Spleen (tissue), 11 donors: ENCODE measurements at regions not wholly inside any gene's neighbourhood (a gene's known extent, or its start where the extent isn't known, plus 50 kb on each side); places are given as distances from the start of the nearest gene placed in this dataset.
"Not testable (repeated sequence)": the region's sequence is repeated elsewhere in the genome, so short reads cannot be mapped to it uniquely, and the experiment has no call there.

Experiments
- DNase-seq: peaks from one replicate; pipeline ENCODE4 v3.0.0-alpha.2; 2020
- H3K27ac ChIP-seq, 8 donors: fragments of 200-600 bp; sonication (generic) in 7 of 8; 1 replicate in 4 of 8; 2 replicates in 4 of 8; pipeline versions ENCODE4 v1.5.0 to v1.8.0; 2016 to 2021; ENCODE audit warnings: inconsistent platforms in 4 of 8, mild to moderate bottlenecking in 4 of 8, moderate library complexity in 1 of 8
- H3K27me3 ChIP-seq, 7 donors: fragments of 200-600 bp; sonication (generic) in 6 of 7; replicated peaks in 1 of 7; 1 replicate in 4 of 7; 2 replicates in 3 of 7; pipeline versions ENCODE4 v1.5.0 to v1.8.0; 2016 to 2021; ENCODE audit warnings: inconsistent platforms in 3 of 7, mild to moderate bottlenecking in 1 of 7
- H3K36me3 ChIP-seq, 6 donors: fragments of 200-600 bp; sonication (generic) in 5 of 6; 1 replicate in 4 of 6; 2 replicates in 2 of 6; pipeline versions ENCODE4 v1.5.0 to v1.8.0; 2016 to 2021; ENCODE audit warnings: inconsistent platforms in 2 of 6
- H3K4me1 ChIP-seq, 6 donors: fragments of 200-600 bp; sonication (generic) in 5 of 6; 1 replicate in 3 of 6; 2 replicates in 3 of 6; pipeline versions ENCODE4 v1.5.0 to v1.8.0; 2016 to 2021; ENCODE audit warnings: inconsistent platforms in 3 of 6
- H3K4me3 ChIP-seq, 8 donors: fragments of 200-600 bp; sonication (generic) in 7 of 8; 1 replicate in 4 of 8; 2 replicates in 4 of 8; pipeline versions ENCODE4 v1.5.0 to v1.8.0; 2016 to 2021; ENCODE audit warnings: inconsistent platforms in 4 of 8, mild to moderate bottlenecking in 4 of 8, moderate library complexity in 2 of 8
- H3K9me3 ChIP-seq, 8 donors: fragments of 200-600 bp; sonication (generic) in 7 of 8; 1 replicate in 4 of 8; 2 replicates in 4 of 8; pipeline versions ENCODE4 v1.5.0 to v1.8.0; 2016 to 2021; ENCODE audit warnings: inconsistent platforms in 4 of 8
- POLR2A ChIP-seq, 3 donors: fragments of 450-650 bp; IDR thresholded peaks; one replicate each; pipeline ENCODE4 v1.5.1; 2017; ENCODE audit warnings: antibody characterized with exemption in 3 of 3, mild to moderate bottlenecking in 1 of 3
- POLR2AphosphoS5 ChIP-seq, 3 donors: sonication (generic); formaldehyde crosslinking; IDR thresholded peaks; one replicate each; pipeline ENCODE4 v1.5.1; 2017; ENCODE audit warnings: antibody characterized with exemption in 3 of 3
- WGBS, 5 donors: extraction: QIAGEN DNeasy Blood & Tissue Kit in 3 of 5; methylation state at CpG; one replicate each; pipeline versions ENCODE4 v1.1.5 to v1.1.7; 2013 to 2018; 5-methylcytosine and 5-hydroxymethylcytosine counted together
- intact Hi-C: fragments of 100-400 bp; cut with DNase I; formaldehyde crosslinking; loops from one replicate; pipeline ENCODE4 v1.15.0; 2023; ENCODE audit warnings: low total_unique reads
- TF ChIP-seq, protein P1 (sequence below), 11 experiments: fragments of 200-600 bp in 7 of 11; fragments of 450-650 bp in 4 of 11; sonication (generic) in 4 of 11; IDR thresholded peaks in 8 of 11; conservative IDR thresholded peaks in 3 of 11; 1 replicate in 7 of 11; 2 replicates in 4 of 11; pipeline versions ENCODE4 v1.4.0 to v1.8.0; 2016 to 2021; ENCODE audit warnings: antibody characterized with exemption in 11 of 11, inconsistent platforms in 4 of 11, mild to moderate bottlenecking in 1 of 11
- donor health status: healthy with polysubstance abuse.
- donor health status: DM: no; HTN: no; CAD: no; lungs with moderate emphysema.
- donor health status: DM: no; HTN: no; CAD: no.
- donor health status: Bipolar disorder and iron deficiency.
- donor health status: healthy.
- donor health status: DM: no; HTN: no; CAD: no.
- donor health status: DM: yes; HTN: yes; CAD: no.

DNA sequence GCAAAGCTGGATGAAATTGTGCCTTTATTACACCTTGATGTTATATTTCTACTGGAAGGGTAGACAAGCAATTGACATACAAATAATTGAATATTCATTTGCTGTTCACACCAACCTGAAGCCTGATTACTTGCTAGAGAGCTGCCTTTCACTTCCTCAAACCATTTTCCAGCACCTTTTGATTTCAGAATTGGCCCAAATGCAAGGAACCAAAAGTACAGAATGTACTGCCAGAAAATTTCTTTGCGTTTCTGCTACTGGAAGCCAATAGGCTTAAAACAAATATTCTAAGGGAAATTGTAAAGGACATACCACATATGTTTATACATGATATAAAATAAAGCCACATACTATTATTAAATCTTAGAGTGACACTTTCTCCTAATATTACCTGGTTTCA, 94.5 kb downstream of the RFPL4B start:
- no peaks in the 10 kb centered on the region for H3K36me3 ChIP-seq
- H3K4me3 ChIP-seq = no peak overlapping the region
- WGBS, 5 donors = 80 to 97% (median 83%) methylated on average over 1 of the region's 1 CpG
- H3K27ac ChIP-seq = no peak overlapping the region
- intact Hi-C loops = no loop called here
- DNase-seq = no peak
- H3K27me3 ChIP-seq = no peaks in the 10 kb centered on the region
- TF ChIP-seq POLR2AphosphoS5 (IDR thresholded peaks at IDR 0.05) = no peak
- no peak for TF ChIP-seq POLR2A (IDR thresholded peaks at IDR 0.05)
- TF ChIP-seq, protein P1, sequence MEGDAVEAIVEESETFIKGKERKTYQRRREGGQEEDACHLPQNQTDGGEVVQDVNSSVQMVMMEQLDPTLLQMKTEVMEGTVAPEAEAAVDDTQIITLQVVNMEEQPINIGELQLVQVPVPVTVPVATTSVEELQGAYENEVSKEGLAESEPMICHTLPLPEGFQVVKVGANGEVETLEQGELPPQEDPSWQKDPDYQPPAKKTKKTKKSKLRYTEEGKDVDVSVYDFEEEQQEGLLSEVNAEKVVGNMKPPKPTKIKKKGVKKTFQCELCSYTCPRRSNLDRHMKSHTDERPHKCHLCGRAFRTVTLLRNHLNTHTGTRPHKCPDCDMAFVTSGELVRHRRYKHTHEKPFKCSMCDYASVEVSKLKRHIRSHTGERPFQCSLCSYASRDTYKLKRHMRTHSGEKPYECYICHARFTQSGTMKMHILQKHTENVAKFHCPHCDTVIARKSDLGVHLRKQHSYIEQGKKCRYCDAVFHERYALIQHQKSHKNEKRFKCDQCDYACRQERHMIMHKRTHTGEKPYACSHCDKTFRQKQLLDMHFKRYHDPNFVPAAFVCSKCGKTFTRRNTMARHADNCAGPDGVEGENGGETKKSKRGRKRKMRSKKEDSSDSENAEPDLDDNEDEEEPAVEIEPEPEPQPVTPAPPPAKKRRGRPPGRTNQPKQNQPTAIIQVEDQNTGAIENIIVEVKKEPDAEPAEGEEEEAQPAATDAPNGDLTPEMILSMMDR (IDR thresholded peaks at IDR 0.05 in 8 of 11, conservative IDR thresholded peaks at IDR 0.05 in 3 of 11) = no peak
- no peaks in the 10 kb centered on the region for H3K4me1 ChIP-seq
- no peaks in the 10 kb centered on the region for H3K9me3 ChIP-seq

DNA sequence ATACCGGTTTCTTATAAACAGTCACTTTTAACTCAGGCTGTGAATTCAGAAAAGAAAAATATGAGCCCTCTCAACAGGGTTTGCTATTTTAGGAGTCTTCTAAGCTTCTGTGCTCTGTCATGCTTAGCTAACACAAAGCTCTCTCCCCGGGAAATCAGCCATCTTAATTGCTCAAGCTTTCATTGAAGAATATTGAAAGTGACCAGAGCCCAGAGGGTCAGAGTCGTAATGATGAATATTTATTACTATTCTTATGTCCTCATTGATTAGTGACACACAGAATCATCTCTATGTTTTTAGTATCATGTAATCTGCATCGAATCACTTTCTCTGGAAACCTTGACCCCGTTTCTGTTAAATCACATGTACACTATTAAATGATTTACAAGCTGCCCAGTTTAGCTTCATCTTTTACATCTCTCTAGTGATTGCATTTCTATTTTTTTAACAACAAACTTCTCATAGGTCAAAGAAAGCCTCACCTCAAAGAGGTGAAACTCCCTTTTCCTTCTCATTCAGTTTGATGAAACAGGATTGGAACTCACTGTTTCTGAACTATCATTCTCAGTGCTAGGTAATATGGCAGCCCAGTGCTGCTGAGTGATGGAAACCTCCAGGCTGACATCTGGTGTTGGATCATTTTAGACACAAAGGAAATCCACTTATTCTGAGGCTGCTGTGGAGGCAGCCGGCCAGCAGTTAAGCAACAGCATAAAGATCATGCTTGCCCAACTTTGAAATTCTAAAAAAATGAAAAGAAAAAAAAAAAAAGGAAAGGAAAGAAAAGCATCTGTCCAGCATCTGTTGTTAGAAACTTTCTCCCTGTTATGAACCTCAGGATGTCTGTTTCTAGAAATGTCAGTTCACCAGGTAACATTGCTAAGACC, 96.3 kb downstream of the RFPL4B start:
- Histone ChIP-seq H3K27me3 (no peaks in the 10 kb centered on the region), H3K36me3 (no peaks in the 10 kb centered on the region), H3K27ac (no peak overlapping the region), H3K4me1 (no peaks in the 10 kb centered on the region), H3K4me3 (no peak overlapping the region), H3K9me3 (no peaks in the 10 kb centered on the region)
- WGBS, 5 donors = 75 to 87% (median 79%) methylated on average over 6 of the region's 6 CpGs
- intact Hi-C loops = no loop called here
- TF ChIP-seq, protein P1 (IDR thresholded peaks at IDR 0.05 in 8 of 11, conservative IDR thresholded peaks at IDR 0.05 in 3 of 11) = no peak
- no peak for TF ChIP-seq POLR2A (IDR thresholded peaks at IDR 0.05)
- no peak for TF ChIP-seq POLR2AphosphoS5 (IDR thresholded peaks at IDR 0.05)
- DNase-seq = no peak

DNA sequence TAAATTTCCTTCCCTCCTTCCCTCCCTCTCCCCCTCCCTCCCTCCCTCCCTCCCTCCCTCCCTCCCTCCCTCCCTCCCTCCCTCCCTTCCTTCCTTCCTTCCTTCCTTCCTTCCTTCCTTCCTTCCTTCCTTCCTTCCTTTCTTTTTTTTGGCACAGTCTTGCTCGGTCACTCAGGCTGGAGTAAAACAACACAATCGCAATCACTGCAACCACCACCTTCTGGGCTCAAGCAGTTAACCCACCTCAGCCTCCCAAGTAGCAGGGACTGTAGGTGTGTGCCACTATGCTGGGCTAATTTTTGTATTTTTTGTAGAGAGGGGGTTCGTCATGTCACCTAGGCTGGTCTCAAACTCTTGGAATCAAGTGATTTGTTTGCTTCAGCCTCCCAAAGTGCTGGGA, 101.7 kb downstream of the RFPL4B start:
- 71 to 84% (median 81%) methylated on average over 3 of the region's 3 CpGs for WGBS, 5 donors
- H3K9me3 ChIP-seq = peaks cover 0 to 32% (median 14%) of the 10 kb centered on the region in 8 donors
- H3K27me3 ChIP-seq, DNase-seq, H3K4me3 ChIP-seq, intact Hi-C loops, H3K27ac ChIP-seq, H3K36me3 ChIP-seq, H3K4me1 ChIP-seq: not testable (repeated sequence)

DNA sequence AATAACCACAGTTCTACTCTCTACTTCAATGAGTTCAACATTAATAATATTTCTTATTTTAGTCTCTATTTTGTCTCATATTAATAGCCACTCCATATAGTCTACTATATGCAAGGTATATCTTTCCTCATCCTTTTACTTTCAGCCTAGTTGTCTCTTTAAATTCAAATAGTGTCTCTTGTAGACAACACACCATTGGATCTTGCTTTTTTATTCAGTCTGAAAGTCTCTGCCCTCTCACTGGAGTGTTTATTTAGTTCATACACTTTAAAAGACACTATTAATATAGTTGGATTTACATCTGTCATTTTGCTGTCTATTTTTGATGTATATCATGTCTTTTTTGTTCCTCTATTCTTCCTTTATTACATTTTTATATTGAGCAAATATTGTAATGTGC, 103.5 kb downstream of the RFPL4B start:
- TF ChIP-seq, protein P1 (IDR thresholded peaks at IDR 0.05 in 8 of 11, conservative IDR thresholded peaks at IDR 0.05 in 3 of 11) = no peak
- TF ChIP-seq POLR2A (IDR thresholded peaks at IDR 0.05) (no peak), POLR2AphosphoS5 (IDR thresholded peaks at IDR 0.05) (no peak)
- H3K4me1 ChIP-seq = no peaks in the 10 kb centered on the region
- peaks cover 0 to 32% (median 14%) of the 10 kb centered on the region in 8 donors for H3K9me3 ChIP-seq
- no peak for DNase-seq
- H3K27me3 ChIP-seq = no peaks in the 10 kb centered on the region
- H3K27ac ChIP-seq = no peak overlapping the region
- no peaks in the 10 kb centered on the region for H3K36me3 ChIP-seq
- intact Hi-C loops = no loop called here
- no peak overlapping the region for H3K4me3 ChIP-seq
